Neural cell (in vitro differentiated cells): ENCODE measurements at regions not wholly inside any gene's neighbourhood (a gene's known extent, or its start where the extent isn't known, plus 50 kb on each side); places are given as distances from the start of the nearest gene placed in this dataset.

Experiments
- H2AFZ ChIP-seq: fragments of 200-600, 300-800 bp; sonication (generic), shearing (Covaris generic); 2 replicates; pipeline ENCODE4 v1.6.0; 2014; ENCODE audit warnings: low read depth, mild to moderate bottlenecking, antibody characterized with exemption, low read length, moderate library complexity
- H3F3A ChIP-seq: fragments of 200-600 bp; shearing (Covaris generic); 2 replicates; pipeline ENCODE4 v1.6.1; 2016; ENCODE audit warnings: mild to moderate bottlenecking, moderate library complexity, mixed read lengths, antibody characterized with exemption, low read length; ENCODE audit not compliant: insufficient read depth, poor library complexity, severe bottlenecking
- H3K27ac ChIP-seq: fragments of 200-600, 300-800 bp; sonication (generic), shearing (Covaris generic); 2 replicates; pipeline ENCODE4 v1.5.1; 2014; ENCODE audit warnings: mild to moderate bottlenecking, low read length, moderate library complexity
- H3K27me3 ChIP-seq: fragments of 300-800, 200-600 bp; sonication (generic), shearing (Covaris generic); 2 replicates; pipeline ENCODE4 v1.6.0; 2014; ENCODE audit warnings: mild to moderate bottlenecking, low read depth, low read length, moderate library complexity; ENCODE audit not compliant: insufficient read depth
- H3K36me3 ChIP-seq: fragments of 300-800, 200-600 bp; sonication (generic), shearing (Covaris generic); 2 replicates; pipeline ENCODE4 v1.5.1; 2014; ENCODE audit warnings: mild to moderate bottlenecking, antibody characterized with exemption, low read length, moderate library complexity; ENCODE audit not compliant: insufficient read depth
- H3K4me2 ChIP-seq: fragments of 300-800, 200-600 bp; sonication (generic), shearing (Covaris generic); 2 replicates; pipeline ENCODE4 v1.6.0; 2014; ENCODE audit warnings: mild to moderate bottlenecking, low read length
- H3K4me3 ChIP-seq: fragments of 300-800, 200-600 bp; sonication (generic), shearing (Covaris generic); 2 replicates; pipeline ENCODE4 v1.5.1; 2014; ENCODE audit warnings: mild to moderate bottlenecking, low read length, moderate library complexity
- H3K79me2 ChIP-seq: fragments of 200-600 bp; shearing (Covaris generic); replicated peaks from 2 replicates; pipeline ENCODE4 v1.6.0; 2014; ENCODE audit warnings: mild to moderate bottlenecking, low read length, moderate library complexity; ENCODE audit not compliant: insufficient read depth
- H3K9ac ChIP-seq: fragments of 300-800, 200-600 bp; sonication (generic), shearing (Covaris generic); 2 replicates; pipeline ENCODE4 v1.6.1; 2016; ENCODE audit warnings: mild to moderate bottlenecking, low read length, mixed read lengths
- H3K9me2 ChIP-seq: fragments of 200-600 bp; shearing (Covaris generic); 2 replicates; pipeline ENCODE4 v1.6.1; 2016; ENCODE audit warnings: mild to moderate bottlenecking, low read length, mixed read lengths; ENCODE audit not compliant: insufficient read depth
- H3K9me3 ChIP-seq: fragments of 200-600, 300-800 bp; sonication (generic), shearing (Covaris generic); 2 replicates; pipeline ENCODE4 v1.6.1; 2016; ENCODE audit warnings: mild to moderate bottlenecking, mixed run types, low read length, moderate library complexity, mixed read lengths
- H4K20me1 ChIP-seq: fragments of 200-600 bp; shearing (Covaris generic); 2 replicates; pipeline ENCODE4 v1.6.1; 2016; ENCODE audit warnings: mild to moderate bottlenecking, mixed run types; ENCODE audit not compliant: insufficient read depth
- EP300 ChIP-seq: fragments of 450-650 bp; conservative IDR thresholded peaks from 2 replicates; pipeline ENCODE4 v1.6.1; 2014; ENCODE audit warnings: antibody characterized with exemption, mild to moderate bottlenecking, moderate library complexity; ENCODE audit not compliant: poor library complexity, severe bottlenecking
- EZH2 ChIP-seq: fragments of 200-600, 300-800 bp; shearing (Covaris generic), sonication (generic); IDR thresholded peaks from 2 replicates; pipeline ENCODE4 v1.6.1; 2014; ENCODE audit warnings: antibody characterized with exemption, low read length, borderline replicate concordance, mild to moderate bottlenecking; ENCODE audit not compliant: insufficient read depth, poor library complexity, severe bottlenecking
- MXI1 ChIP-seq: fragments of 450-650 bp; conservative IDR thresholded peaks from 2 replicates; pipeline ENCODE4 v1.6.1; 2014; ENCODE audit warnings: antibody characterized with exemption, mild to moderate bottlenecking; ENCODE audit not compliant: poor library complexity, severe bottlenecking
- POLR2AphosphoS5 ChIP-seq: IDR thresholded peaks from 2 replicates; pipeline ENCODE4 v1.6.1; 2012
- RAD21 ChIP-seq: fragments of 450-650 bp; conservative IDR thresholded peaks from 2 replicates; pipeline ENCODE4 v1.6.1; 2014; ENCODE audit warnings: antibody characterized with exemption, mild to moderate bottlenecking, moderate library complexity
- SMC3 ChIP-seq: fragments of 450-650 bp; conservative IDR thresholded peaks from 2 replicates; pipeline ENCODE4 v1.6.1; 2014; ENCODE audit warnings: antibody characterized with exemption, mild to moderate bottlenecking, moderate library complexity; ENCODE audit not compliant: poor library complexity
- TAF1 ChIP-seq: IDR thresholded peaks from 2 replicates; pipeline ENCODE4 v1.6.1; 2012; ENCODE audit warnings: low read depth
- TF ChIP-seq, protein P1 (sequence below): IDR thresholded peaks from 2 replicates; pipeline ENCODE4 v1.6.1; 2012; ENCODE audit warnings: borderline replicate concordance
- TF ChIP-seq, protein P2 (sequence below): fragments of 450-650 bp; IDR thresholded peaks from 2 replicates; pipeline ENCODE4 v1.5.1; 2014; ENCODE audit warnings: antibody characterized with exemption, mild to moderate bottlenecking, moderate library complexity; ENCODE audit not compliant: poor library complexity, severe bottlenecking

DNA sequence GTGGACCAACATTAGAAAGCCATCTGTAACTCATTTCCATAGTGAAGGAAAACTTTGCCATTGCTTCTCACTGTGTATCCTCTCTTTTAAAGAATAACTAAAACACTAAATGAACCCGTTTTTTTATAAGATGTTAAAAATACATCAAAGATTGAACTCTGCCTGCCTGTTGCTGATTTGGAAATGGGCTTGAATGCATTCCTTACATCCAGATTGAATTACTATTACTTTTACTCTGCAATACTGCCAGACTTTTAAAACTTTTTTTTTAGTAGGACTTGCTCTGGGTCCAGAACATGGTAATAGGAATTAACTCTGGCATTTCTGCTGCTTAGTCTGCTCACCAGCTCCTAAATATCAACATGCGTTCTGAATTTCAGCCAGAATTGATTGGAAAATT, 176.8 kb upstream of the PAPPA start:
- Histone ChIP-seq H2AFZ (no peak overlapping the region), H3K27ac (no peak overlapping the region), H3K36me3 (no peaks in the 10 kb centered on the region), H4K20me1 (no peaks in the 10 kb centered on the region), H3K9ac (no peak overlapping the region), H3F3A (no peaks in the 10 kb centered on the region), H3K79me2 (no peaks in the 10 kb centered on the region), H3K27me3 (no peaks in the 10 kb centered on the region), H3K9me2 (no peaks in the 10 kb centered on the region), H3K4me2 (no peak overlapping the region), H3K4me3 (no peak overlapping the region), H3K9me3 (no peaks in the 10 kb centered on the region)
- TF ChIP-seq SMC3: no peak
- no peak for TF ChIP-seq EZH2
- TF ChIP-seq, protein P1, sequence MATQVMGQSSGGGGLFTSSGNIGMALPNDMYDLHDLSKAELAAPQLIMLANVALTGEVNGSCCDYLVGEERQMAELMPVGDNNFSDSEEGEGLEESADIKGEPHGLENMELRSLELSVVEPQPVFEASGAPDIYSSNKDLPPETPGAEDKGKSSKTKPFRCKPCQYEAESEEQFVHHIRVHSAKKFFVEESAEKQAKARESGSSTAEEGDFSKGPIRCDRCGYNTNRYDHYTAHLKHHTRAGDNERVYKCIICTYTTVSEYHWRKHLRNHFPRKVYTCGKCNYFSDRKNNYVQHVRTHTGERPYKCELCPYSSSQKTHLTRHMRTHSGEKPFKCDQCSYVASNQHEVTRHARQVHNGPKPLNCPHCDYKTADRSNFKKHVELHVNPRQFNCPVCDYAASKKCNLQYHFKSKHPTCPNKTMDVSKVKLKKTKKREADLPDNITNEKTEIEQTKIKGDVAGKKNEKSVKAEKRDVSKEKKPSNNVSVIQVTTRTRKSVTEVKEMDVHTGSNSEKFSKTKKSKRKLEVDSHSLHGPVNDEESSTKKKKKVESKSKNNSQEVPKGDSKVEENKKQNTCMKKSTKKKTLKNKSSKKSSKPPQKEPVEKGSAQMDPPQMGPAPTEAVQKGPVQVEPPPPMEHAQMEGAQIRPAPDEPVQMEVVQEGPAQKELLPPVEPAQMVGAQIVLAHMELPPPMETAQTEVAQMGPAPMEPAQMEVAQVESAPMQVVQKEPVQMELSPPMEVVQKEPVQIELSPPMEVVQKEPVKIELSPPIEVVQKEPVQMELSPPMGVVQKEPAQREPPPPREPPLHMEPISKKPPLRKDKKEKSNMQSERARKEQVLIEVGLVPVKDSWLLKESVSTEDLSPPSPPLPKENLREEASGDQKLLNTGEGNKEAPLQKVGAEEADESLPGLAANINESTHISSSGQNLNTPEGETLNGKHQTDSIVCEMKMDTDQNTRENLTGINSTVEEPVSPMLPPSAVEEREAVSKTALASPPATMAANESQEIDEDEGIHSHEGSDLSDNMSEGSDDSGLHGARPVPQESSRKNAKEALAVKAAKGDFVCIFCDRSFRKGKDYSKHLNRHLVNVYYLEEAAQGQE: no peak
- no peak for TF ChIP-seq MXI1
- TF ChIP-seq, protein P2, sequence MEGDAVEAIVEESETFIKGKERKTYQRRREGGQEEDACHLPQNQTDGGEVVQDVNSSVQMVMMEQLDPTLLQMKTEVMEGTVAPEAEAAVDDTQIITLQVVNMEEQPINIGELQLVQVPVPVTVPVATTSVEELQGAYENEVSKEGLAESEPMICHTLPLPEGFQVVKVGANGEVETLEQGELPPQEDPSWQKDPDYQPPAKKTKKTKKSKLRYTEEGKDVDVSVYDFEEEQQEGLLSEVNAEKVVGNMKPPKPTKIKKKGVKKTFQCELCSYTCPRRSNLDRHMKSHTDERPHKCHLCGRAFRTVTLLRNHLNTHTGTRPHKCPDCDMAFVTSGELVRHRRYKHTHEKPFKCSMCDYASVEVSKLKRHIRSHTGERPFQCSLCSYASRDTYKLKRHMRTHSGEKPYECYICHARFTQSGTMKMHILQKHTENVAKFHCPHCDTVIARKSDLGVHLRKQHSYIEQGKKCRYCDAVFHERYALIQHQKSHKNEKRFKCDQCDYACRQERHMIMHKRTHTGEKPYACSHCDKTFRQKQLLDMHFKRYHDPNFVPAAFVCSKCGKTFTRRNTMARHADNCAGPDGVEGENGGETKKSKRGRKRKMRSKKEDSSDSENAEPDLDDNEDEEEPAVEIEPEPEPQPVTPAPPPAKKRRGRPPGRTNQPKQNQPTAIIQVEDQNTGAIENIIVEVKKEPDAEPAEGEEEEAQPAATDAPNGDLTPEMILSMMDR: no peak
- no peak for TF ChIP-seq POLR2AphosphoS5
- TF ChIP-seq EP300: no peak
- TF ChIP-seq TAF1: no peak
- TF ChIP-seq RAD21: no peak

DNA sequence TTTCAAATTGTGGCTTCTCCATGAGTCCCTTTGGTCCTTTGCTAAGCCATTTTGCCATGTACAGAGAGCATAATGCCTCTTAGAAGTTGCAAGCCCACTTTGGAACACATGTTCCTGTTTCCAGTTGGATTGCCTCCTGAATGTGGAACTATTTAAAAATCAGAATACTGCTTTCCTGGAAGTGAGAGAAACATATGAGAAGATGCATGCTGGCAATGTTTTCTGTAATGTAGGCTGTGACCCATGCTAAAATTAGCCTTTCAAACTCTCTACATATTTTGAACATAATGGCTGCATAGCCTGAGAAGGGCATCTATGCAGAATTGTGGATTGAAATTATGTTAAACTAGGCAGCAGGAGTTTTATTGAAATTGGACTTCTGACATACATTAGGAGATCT, 175.5 kb upstream of the PAPPA start:
- Histone ChIP-seq H3K9me3 (no peaks in the 10 kb centered on the region), H3K36me3 (no peaks in the 10 kb centered on the region), H3K79me2 (no peaks in the 10 kb centered on the region), H3K4me2 (no peak overlapping the region), H3F3A (no peaks in the 10 kb centered on the region), H3K27me3 (no peaks in the 10 kb centered on the region), H3K27ac (no peak overlapping the region), H2AFZ (no peak overlapping the region), H3K4me3 (no peak overlapping the region), H3K9me2 (no peaks in the 10 kb centered on the region), H4K20me1 (no peaks in the 10 kb centered on the region), H3K9ac (no peak overlapping the region)
- TF ChIP-seq MXI1 (no peak), SMC3 (no peak), TAF1 (no peak), RAD21 (no peak), EZH2 (no peak), POLR2AphosphoS5 (no peak), EP300 (no peak)
- TF ChIP-seq, protein P1: no peak
- TF ChIP-seq, protein P2: no peak
